ENCODE measurements at regions not wholly inside any gene's neighbourhood (a gene's known extent, or its start where the extent isn't known, plus 50 kb on each side); places are given as distances from the start of the nearest gene placed in this dataset.
"Not testable (repeated sequence)": the region's sequence is repeated elsewhere in the genome, so short reads cannot be mapped to it uniquely, and the experiment has no call there.

DNA sequence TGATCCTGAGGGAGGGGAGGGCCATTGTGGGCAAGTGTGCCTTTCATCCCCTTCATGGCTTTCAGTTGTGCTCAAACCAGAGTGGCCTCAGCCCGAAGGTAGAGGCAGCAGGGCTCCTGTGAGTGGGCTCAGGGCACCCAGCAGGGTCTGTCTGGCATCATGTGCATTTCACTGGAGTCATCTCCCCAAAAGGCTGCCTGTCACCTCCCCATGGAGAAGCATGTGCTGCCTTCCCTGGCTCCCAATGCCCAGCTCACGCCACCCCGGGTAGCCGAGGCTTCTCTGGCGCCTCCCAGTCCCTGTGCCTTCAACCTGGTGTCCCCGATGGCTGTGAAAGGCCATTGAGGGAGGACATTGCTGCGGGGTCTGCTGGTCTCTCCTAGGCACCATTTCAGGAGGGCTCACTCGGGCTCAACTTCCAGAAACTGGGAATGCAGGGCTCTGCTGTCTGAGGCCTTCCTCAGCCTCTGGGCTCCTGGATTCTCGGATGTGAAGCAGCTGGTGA lies 213.9 kb downstream of the BANP start:
- TF ChIP-seq SP1 (IDR thresholded peaks at IDR 0.05); CTBP1 (IDR thresholded peaks at IDR 0.05; ENCODE audit: borderline replicate concordance); BHLHE40 (IDR thresholded peaks at IDR 0.05; ENCODE audit: borderline replicate concordance); NFRKB (IDR thresholded peaks at IDR 0.05); FOXA1 (IDR thresholded peaks at IDR 0.05); FOXK2 (IDR thresholded peaks at IDR 0.05); SUZ12 (IDR thresholded peaks at IDR 0.05): not testable (repeated sequence)
